ENCODE measurements at regions not wholly inside any gene's neighbourhood (a gene's known extent, or its start where the extent isn't known, plus 50 kb on each side); places are given as distances from the start of the nearest gene placed in this dataset.

GRCh38 chr12:60529723-60530122 lies 933.9 kb downstream of the SLC16A7 start:
- DNase-seq: no peak
- Histone ChIP-seq H3K4me1 (ENCODE audit: insufficient read depth, low read length) (no peaks in the 10 kb centered on the region), H3K36me3 (ENCODE audit: insufficient read depth, low read length) (no peaks in the 10 kb centered on the region), H3K27me3 (ENCODE audit: control insufficient read depth in 1 of 2, insufficient read depth in 2 of 2, low read length in 2 of 2) (no peaks in the 10 kb centered on the region), H3K4me3 (ENCODE audit: low read length) (no peak overlapping the region), H3K9me3 (ENCODE audit: control insufficient read depth in 1 of 2, insufficient read depth in 1 of 2, low read length in 2 of 2) (no peaks in the 10 kb centered on the region), H3K27ac (ENCODE audit: low read depth in 1 of 2, low read length in 2 of 2) (no peak overlapping the region)
- Mint-ChIP-seq H3K4me3 (no peak overlapping the region), H3K36me3 (ENCODE audit: low read depth) (no peaks in the 10 kb centered on the region), H3K27ac (no peak overlapping the region), H3K4me1 (ENCODE audit: low read depth) (no peaks in the 10 kb centered on the region), H3K9me3 (peaks cover 5% of the 10 kb centered on the region), H3K27me3 (no peaks in the 10 kb centered on the region)
- intact Hi-C loops (cut with DNase I, micrococcal nuclease): no loop called here
- POLR2A ChIA-PET: no interaction called here
- CTCF ChIA-PET: no interaction called here
- ATAC-seq (ENCODE audit: poor library complexity): no peak
- no peak for TF ChIP-seq CTCF (IDR thresholded peaks at IDR 0.05)

GRCh38 chr12:60535363-60535762 lies 939.5 kb downstream of the SLC16A7 start:
- ChIA-PET CTCF (no interaction called here), POLR2A (no interaction called here)
- H3K36me3 Mint-ChIP-seq (ENCODE audit: low read depth): no peaks in the 10 kb centered on the region
- no peaks in the 10 kb centered on the region for H3K9me3 ChIP-seq (ENCODE audit: control insufficient read depth in 1 of 2, insufficient read depth in 1 of 2, low read length in 2 of 2)
- H3K4me1 Mint-ChIP-seq (ENCODE audit: low read depth): no peaks in the 10 kb centered on the region
- no peak overlapping the region for H3K4me3 Mint-ChIP-seq
- ATAC-seq (ENCODE audit: poor library complexity) (no peak), DNase-seq (no peak)
- H3K4me1 ChIP-seq (ENCODE audit: insufficient read depth, low read length): no peaks in the 10 kb centered on the region
- H3K9me3 Mint-ChIP-seq: peaks cover 6% of the 10 kb centered on the region
- no peaks in the 10 kb centered on the region for H3K27me3 Mint-ChIP-seq
- H3K27ac Mint-ChIP-seq: no peak overlapping the region
- H3K27ac ChIP-seq (ENCODE audit: low read depth in 1 of 2, low read length in 2 of 2): no peak overlapping the region
- no peak overlapping the region for H3K4me3 ChIP-seq (ENCODE audit: low read length)
- intact Hi-C loops (cut with DNase I, micrococcal nuclease): no loop called here
- no peak for TF ChIP-seq CTCF (IDR thresholded peaks at IDR 0.05)
- no peaks in the 10 kb centered on the region for H3K36me3 ChIP-seq (ENCODE audit: insufficient read depth, low read length)
- no peaks in the 10 kb centered on the region for H3K27me3 ChIP-seq (ENCODE audit: control insufficient read depth in 1 of 2, insufficient read depth in 2 of 2, low read length in 2 of 2)

- no peak overlapping the region for H3K4me3 Mint-ChIP-seq
- H3K4me3 ChIP-seq (ENCODE audit: low read length): no peak overlapping the region
- no peak for TF ChIP-seq CTCF (IDR thresholded peaks at IDR 0.05)
- H3K27ac ChIP-seq (ENCODE audit: low read depth in 1 of 2, low read length in 2 of 2): no peak overlapping the region
- H3K36me3 ChIP-seq (ENCODE audit: insufficient read depth, low read length): no peaks in the 10 kb centered on the region
- ChIA-PET POLR2A (no interaction called here), CTCF (no interaction called here)
- H3K27me3 ChIP-seq (ENCODE audit: control insufficient read depth in 1 of 2, insufficient read depth in 2 of 2, low read length in 2 of 2): no peaks in the 10 kb centered on the region
- ATAC-seq (ENCODE audit: poor library complexity): no peak
- H3K9me3 ChIP-seq (ENCODE audit: control insufficient read depth in 1 of 2, insufficient read depth in 1 of 2, low read length in 2 of 2): no peaks in the 10 kb centered on the region
- H3K4me1 ChIP-seq (ENCODE audit: insufficient read depth, low read length): no peaks in the 10 kb centered on the region
- intact Hi-C loops (cut with DNase I, micrococcal nuclease): no loop called here
- peaks cover 2% of the 10 kb centered on the region for H3K9me3 Mint-ChIP-seq
- no peak overlapping the region for H3K27ac Mint-ChIP-seq
- H3K4me1 Mint-ChIP-seq (ENCODE audit: low read depth): no peaks in the 10 kb centered on the region
- no peak for DNase-seq
- H3K36me3 Mint-ChIP-seq (ENCODE audit: low read depth): no peaks in the 10 kb centered on the region
- H3K27me3 Mint-ChIP-seq: no peaks in the 10 kb centered on the region
Observed at GRCh38 chr12:60539592-60539991, 943.8 kb downstream of the SLC16A7 start.
